ENCODE measurements at regions not wholly inside any gene's neighbourhood (a gene's known extent, or its start where the extent isn't known, plus 50 kb on each side); places are given as distances from the start of the nearest gene placed in this dataset.
"Not testable (repeated sequence)": the region's sequence is repeated elsewhere in the genome, so short reads cannot be mapped to it uniquely, and the experiment has no call there.

GRCh38 chr15:62908341-62908740 lies 134.2 kb upstream of the TPM1 start:
- not testable (repeated sequence) for H3K27ac Mint-ChIP-seq; ATAC-seq (replicated peaks); H3K4me1 Mint-ChIP-seq; H3K36me3 Mint-ChIP-seq (ENCODE audit: low read depth); H3K4me3 Mint-ChIP-seq; H3K27me3 Mint-ChIP-seq; H3K9me3 Mint-ChIP-seq

- Mint-ChIP-seq H3K27me3 (peaks cover 4% of the 10 kb centered on the region), H3K27ac (no peak overlapping the region), H3K9me3 (no peaks in the 10 kb centered on the region), H3K4me3 (no peak overlapping the region), H3K4me1 (no peaks in the 10 kb centered on the region), H3K36me3 (ENCODE audit: low read depth) (no peaks in the 10 kb centered on the region)
- no peak for ATAC-seq (replicated peaks)
Observed at GRCh38 chr15:62909257-62909656, 133.3 kb upstream of the TPM1 start.

- Mint-ChIP-seq H3K4me1 (no peaks in the 10 kb centered on the region), H3K27me3 (peaks cover 21% of the 10 kb centered on the region), H3K9me3 (no peaks in the 10 kb centered on the region), H3K27ac (no peak overlapping the region), H3K36me3 (ENCODE audit: low read depth) (no peaks in the 10 kb centered on the region), H3K4me3 (no peak overlapping the region)
- ATAC-seq (replicated peaks), result no peak
Observed at GRCh38 chr15:62912282-62912681, 130.3 kb upstream of the TPM1 start.

GRCh38 chr15:62912808-62913207 lies 129.7 kb upstream of the TPM1 start:
- no peaks in the 10 kb centered on the region for H3K36me3 Mint-ChIP-seq (ENCODE audit: low read depth)
- ATAC-seq (replicated peaks), result no peak
- H3K4me3 Mint-ChIP-seq, result no peak overlapping the region
- H3K27ac Mint-ChIP-seq, result no peak overlapping the region
- H3K9me3 Mint-ChIP-seq, result no peaks in the 10 kb centered on the region
- no peaks in the 10 kb centered on the region for H3K4me1 Mint-ChIP-seq
- peaks cover 23% of the 10 kb centered on the region for H3K27me3 Mint-ChIP-seq

- Mint-ChIP-seq H3K4me1 (no peaks in the 10 kb centered on the region), H3K9me3 (no peaks in the 10 kb centered on the region), H3K4me3 (no peak overlapping the region), H3K27ac (no peak overlapping the region), H3K27me3 (peaks cover 24% of the 10 kb centered on the region), H3K36me3 (ENCODE audit: low read depth) (no peaks in the 10 kb centered on the region)
- no peak for ATAC-seq (replicated peaks)
Observed at GRCh38 chr15:62913246-62913645, 129.3 kb upstream of the TPM1 start.

- Mint-ChIP-seq H3K36me3 (ENCODE audit: low read depth) (no peaks in the 10 kb centered on the region), H3K9me3 (no peaks in the 10 kb centered on the region), H3K4me3 (no peak overlapping the region), H3K27me3 (peaks cover 24% of the 10 kb centered on the region), H3K27ac (no peak overlapping the region), H3K4me1 (no peaks in the 10 kb centered on the region)
- ATAC-seq (replicated peaks), result no peak
Observed at GRCh38 chr15:62914461-62915079, 128.0 kb upstream of the TPM1 start.

- no peaks in the 10 kb centered on the region for H3K9me3 Mint-ChIP-seq
- peaks cover 26% of the 10 kb centered on the region for H3K27me3 Mint-ChIP-seq
- no peaks in the 10 kb centered on the region for H3K36me3 Mint-ChIP-seq (ENCODE audit: low read depth)
- H3K4me3 Mint-ChIP-seq, result no peak overlapping the region
- H3K4me1 Mint-ChIP-seq, result no peaks in the 10 kb centered on the region
- no peak overlapping the region for H3K27ac Mint-ChIP-seq
- no peak for ATAC-seq (replicated peaks)
Observed at GRCh38 chr15:62920682-62921502, 121.7 kb upstream of the TPM1 start.

- no peak for ATAC-seq (replicated peaks)
- no peak overlapping the region for H3K27ac Mint-ChIP-seq
Observed at GRCh38 chr15:62922514-62922913, 120.0 kb upstream of the TPM1 start.

GRCh38 chr15:62925875-62926274 lies 116.7 kb upstream of the TPM1 start:
- no peaks in the 10 kb centered on the region for H3K4me1 Mint-ChIP-seq
- H3K36me3 Mint-ChIP-seq (ENCODE audit: low read depth), result no peaks in the 10 kb centered on the region
- H3K9me3 Mint-ChIP-seq, result no peaks in the 10 kb centered on the region
- ATAC-seq (replicated peaks), result no peak
- peaks cover 18% of the 10 kb centered on the region for H3K27me3 Mint-ChIP-seq
- no peak overlapping the region for H3K27ac Mint-ChIP-seq
- H3K4me3 Mint-ChIP-seq, result no peak overlapping the region

More at GRCh38 chr15:62922514-62922913, 120.0 kb upstream of the TPM1 start:
- Mint-ChIP-seq H3K4me3 (no peak overlapping the region), H3K27me3 (peaks cover 20% of the 10 kb centered on the region), H3K9me3 (no peaks in the 10 kb centered on the region), H3K36me3 (ENCODE audit: low read depth) (no peaks in the 10 kb centered on the region), H3K4me1 (no peaks in the 10 kb centered on the region)

- no peaks in the 10 kb centered on the region for H3K4me1 Mint-ChIP-seq
- no peak overlapping the region for H3K27ac Mint-ChIP-seq
- H3K27me3 Mint-ChIP-seq, result peaks cover 19% of the 10 kb centered on the region
- H3K36me3 Mint-ChIP-seq (ENCODE audit: low read depth), result no peaks in the 10 kb centered on the region
- no peak for ATAC-seq (replicated peaks)
- H3K4me3 Mint-ChIP-seq, result no peak overlapping the region
- no peaks in the 10 kb centered on the region for H3K9me3 Mint-ChIP-seq
Observed at GRCh38 chr15:62927196-62927595, 115.4 kb upstream of the TPM1 start.

GRCh38 chr15:62927836-62928235 lies 114.7 kb upstream of the TPM1 start:
- Mint-ChIP-seq H3K4me1 (no peaks in the 10 kb centered on the region), H3K4me3 (no peak overlapping the region), H3K36me3 (ENCODE audit: low read depth) (no peaks in the 10 kb centered on the region), H3K27me3 (peaks cover 25% of the 10 kb centered on the region), H3K9me3 (no peaks in the 10 kb centered on the region), H3K27ac (no peak overlapping the region)
- ATAC-seq (replicated peaks), result no peak

GRCh38 chr15:62928242-62928999 lies 114.1 kb upstream of the TPM1 start:
- Mint-ChIP-seq H3K27ac (no peak overlapping the region), H3K9me3 (no peaks in the 10 kb centered on the region), H3K36me3 (ENCODE audit: low read depth) (no peaks in the 10 kb centered on the region), H3K4me1 (no peaks in the 10 kb centered on the region), H3K4me3 (no peak overlapping the region), H3K27me3 (peaks cover 21% of the 10 kb centered on the region)
- no peak for ATAC-seq (replicated peaks)

- ATAC-seq (replicated peaks), result no peak
- Mint-ChIP-seq H3K27me3 (peaks cover 18% of the 10 kb centered on the region), H3K27ac (no peak overlapping the region), H3K4me3 (no peak overlapping the region), H3K9me3 (no peaks in the 10 kb centered on the region), H3K4me1 (no peaks in the 10 kb centered on the region), H3K36me3 (ENCODE audit: low read depth) (no peaks in the 10 kb centered on the region)
Observed at GRCh38 chr15:62929000-62929357, 113.6 kb upstream of the TPM1 start.

- no peak for ATAC-seq (replicated peaks)
- Mint-ChIP-seq H3K9me3 (no peaks in the 10 kb centered on the region), H3K27me3 (peaks cover 31% of the 10 kb centered on the region), H3K4me3 (no peak overlapping the region), H3K4me1 (no peaks in the 10 kb centered on the region), H3K36me3 (ENCODE audit: low read depth) (no peaks in the 10 kb centered on the region), H3K27ac (no peak overlapping the region)
Observed at GRCh38 chr15:62931650-62932049, 110.9 kb upstream of the TPM1 start.

GRCh38 chr15:62932436-62932835 lies 110.1 kb upstream of the TPM1 start:
- no peaks in the 10 kb centered on the region for H3K36me3 Mint-ChIP-seq (ENCODE audit: low read depth)
- ATAC-seq (replicated peaks), result no peak
- no peak overlapping the region for H3K4me3 Mint-ChIP-seq
- no peak overlapping the region for H3K27ac Mint-ChIP-seq
- H3K9me3 Mint-ChIP-seq, result no peaks in the 10 kb centered on the region
- peaks cover 31% of the 10 kb centered on the region for H3K27me3 Mint-ChIP-seq
- H3K4me1 Mint-ChIP-seq, result no peaks in the 10 kb centered on the region

Measured in activated T-helper 17 cell treated with anti-CD3 and anti-CD28 coated beads, Interleukin-2, amount 50 U/mL, for 72 hours (primary cell).